Epithelial cell of proximal tubule (primary cell): ENCODE measurements at regions not wholly inside any gene's neighbourhood (a gene's known extent, or its start where the extent isn't known, plus 50 kb on each side); places are given as distances from the start of the nearest gene placed in this dataset.

Experiments used
- DNase-seq: peaks from one replicate; pipeline ENCODE4 v3.0.0-alpha.2; 2011; ENCODE audit warnings: low read depth
- H3K4me3 ChIP-seq: 2 replicates; pipeline ENCODE4 v1.5.1; 2011; ENCODE audit warnings: low read depth, mild to moderate bottlenecking, low read length
- CTCF ChIP-seq: conservative IDR thresholded peaks from 2 replicates; pipeline ENCODE4 v1.5.1; 2012; ENCODE audit warnings: low read depth, mild to moderate bottlenecking, low read length

GRCh38 chr11:35085531-35086165 is 53.3 kb upstream of the CD44 start:
- no peak overlapping the region for H3K4me3 ChIP-seq
- TF ChIP-seq CTCF, result no peak

GRCh38 chr11:35087648-35088047 is 51.3 kb upstream of the CD44 start:
- TF ChIP-seq CTCF, result no peak
- no peak for DNase-seq
- no peak overlapping the region for H3K4me3 ChIP-seq

More at GRCh38 chr11:35085531-35086165, 53.3 kb upstream of the CD44 start:
- DNase-seq, result no peak

- TF ChIP-seq CTCF, result no peak
- no peak overlapping the region for H3K4me3 ChIP-seq
- DNase-seq, result no peak
These were observed 50.7 kb upstream of the CD44 start for GRCh38 chr11:35088226-35088625.

GRCh38 chr11:35088676-35089075 is 50.3 kb upstream of the CD44 start:
- H3K4me3 ChIP-seq, result no peak overlapping the region
- DNase-seq, result no peak
- TF ChIP-seq CTCF, result no peak
